Activated CD8-positive, alpha-beta memory T cell treated with anti-CD3 and anti-CD28 coated beads for 1 hour (primary cell): ENCODE measurements at regions not wholly inside any gene's neighbourhood (a gene's known extent, or its start where the extent isn't known, plus 50 kb on each side); places are given as distances from the start of the nearest gene placed in this dataset.
"Not testable (repeated sequence)": the region's sequence is repeated elsewhere in the genome, so short reads cannot be mapped to it uniquely, and the experiment has no call there.

Experiments
- DNase-seq, 2 donors: peaks; one replicate each; pipeline ENCODE4 v3.0.0-alpha.2; 2020; ENCODE audit warnings: low read depth in 1 of 2; ENCODE audit errors: extremely low read depth in 1 of 2

- DNase-seq: no peak
Measured at GRCh38 chr2:7094231-7094741, 177.1 kb downstream of the RNF144A start.

GRCh38 chr2:7096726-7097352 is 179.6 kb downstream of the RNF144A start:
- DNase-seq: no peak

DNA sequence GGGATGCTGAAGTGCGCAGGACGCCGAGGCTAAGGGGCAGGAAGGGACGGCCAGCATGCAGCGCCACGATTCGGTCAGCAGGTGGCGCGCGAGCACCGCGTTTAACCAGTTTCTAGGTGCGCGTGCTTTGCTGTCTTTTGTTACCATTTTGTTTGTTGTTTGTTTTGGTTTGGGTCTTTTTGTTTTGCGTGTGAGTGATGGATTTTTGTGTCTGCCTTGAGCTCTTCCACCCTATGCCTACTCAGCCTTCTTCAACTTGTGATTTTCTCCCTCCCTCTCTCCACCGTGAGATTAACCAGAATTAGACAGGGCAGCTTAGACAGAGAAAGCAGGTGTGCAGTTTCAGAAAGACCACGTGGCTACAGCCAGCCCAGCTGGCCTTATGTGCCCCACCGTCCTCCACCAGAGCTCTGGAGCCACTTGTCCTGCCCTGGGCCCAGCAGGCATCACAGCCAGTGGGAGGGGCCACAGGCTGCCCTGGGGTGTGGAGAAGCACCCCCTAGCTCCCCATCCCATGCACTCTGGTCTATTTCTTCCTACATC is 180.2 kb downstream of the RNF144A start:
- peak; percentile 35 to 62 for DNase-seq

- no peak for DNase-seq
Measured at GRCh38 chr2:7098816-7099215, 181.6 kb downstream of the RNF144A start.

DNA sequence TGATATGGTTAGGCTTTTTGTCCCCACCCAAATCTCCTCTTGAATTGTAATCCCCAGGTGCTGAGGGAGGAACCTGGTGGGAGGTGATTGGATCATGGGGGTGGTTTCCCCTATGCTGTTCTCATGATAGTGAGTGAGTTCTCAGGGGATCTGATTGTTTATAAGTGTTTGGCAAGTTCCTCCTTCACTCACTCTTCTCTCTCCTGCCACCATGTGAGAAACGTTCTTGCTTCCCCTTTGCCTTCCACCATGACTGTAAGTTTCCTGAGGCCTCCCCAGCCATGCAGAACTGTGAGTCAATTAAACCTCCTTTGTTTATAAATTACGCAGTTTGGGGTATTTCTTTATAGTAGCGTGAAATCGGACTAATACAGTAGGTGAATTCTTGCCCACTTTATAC is 182.5 kb downstream of the RNF144A start:
- not testable (repeated sequence) for DNase-seq

GRCh38 chr2:7102826-7103225 is 185.6 kb downstream of the RNF144A start:
- DNase-seq: no peak

DNA sequence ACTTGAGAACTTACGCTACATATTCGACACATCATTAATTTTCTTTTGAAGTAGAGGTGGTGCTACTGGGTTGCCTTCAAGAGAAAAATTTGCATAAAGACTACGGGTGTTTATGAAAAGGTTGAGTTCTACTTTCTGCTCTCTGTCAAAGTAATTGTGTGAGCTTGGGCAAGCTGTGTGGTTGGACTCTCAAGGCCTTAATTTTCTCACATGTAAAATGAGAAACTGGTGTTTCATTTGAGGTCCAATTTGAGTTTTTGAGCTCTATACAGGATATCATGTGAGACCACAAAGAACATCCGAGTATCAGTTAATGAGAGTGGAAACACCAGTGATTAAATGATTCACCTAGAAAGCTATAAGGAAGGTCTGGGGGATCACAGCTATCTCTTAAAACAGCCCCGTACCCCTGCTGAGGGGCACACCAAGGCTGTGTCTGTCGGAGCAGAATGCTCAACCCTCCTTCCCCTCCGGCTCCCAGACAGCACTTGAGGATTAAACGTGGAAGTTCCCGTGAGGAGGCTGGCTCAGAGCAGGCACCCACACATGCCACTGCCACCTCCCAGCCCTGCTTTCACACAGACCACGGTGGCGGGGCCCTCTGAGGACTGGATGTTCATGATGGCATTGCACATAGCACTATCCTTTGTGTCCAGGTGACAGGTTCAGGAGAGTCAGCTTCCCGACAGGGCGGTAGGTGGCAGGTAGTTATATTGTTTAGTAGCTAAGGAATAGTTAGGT is 191.8 kb downstream of the RNF144A start:
- no peak for DNase-seq

DNA sequence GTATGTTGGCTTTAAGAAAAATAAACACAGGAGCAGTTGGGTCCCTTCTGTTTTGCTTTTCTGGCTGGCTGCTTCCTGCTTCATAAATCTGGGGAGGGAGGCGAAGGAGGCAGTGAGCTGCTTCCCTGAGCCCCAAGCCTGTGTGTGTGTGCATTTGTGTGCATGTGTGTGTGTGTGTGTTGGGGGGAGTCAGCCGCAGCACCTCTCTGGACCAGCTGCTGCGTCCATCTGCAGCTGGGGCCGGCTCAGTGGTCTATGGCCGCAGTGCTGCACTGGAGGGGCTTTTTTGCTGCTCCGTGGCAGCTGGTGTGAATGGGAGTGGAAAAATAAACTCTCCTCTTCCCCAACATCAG is 192.3 kb downstream of the RNF144A start:
- DNase-seq: no peak

DNA sequence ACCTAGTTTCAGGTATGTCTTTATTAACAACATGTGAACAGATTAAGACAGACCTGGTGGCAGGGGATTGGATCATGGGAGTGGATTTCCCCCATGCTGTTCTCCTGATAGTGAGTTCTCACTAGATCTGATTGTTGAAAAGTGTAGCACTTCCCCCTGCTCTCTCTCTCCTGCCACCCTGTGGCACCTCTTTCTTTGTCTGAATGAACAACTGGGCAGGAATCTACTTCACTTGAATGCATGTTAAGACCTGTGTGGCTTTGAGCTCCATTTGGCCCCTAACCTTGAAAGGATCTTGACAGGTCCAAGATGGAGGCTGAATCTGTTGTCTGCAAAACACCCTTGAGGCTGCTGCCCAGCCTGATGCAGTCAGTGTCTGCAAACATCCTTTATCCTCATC is 194.4 kb downstream of the RNF144A start:
- DNase-seq: no peak

DNA sequence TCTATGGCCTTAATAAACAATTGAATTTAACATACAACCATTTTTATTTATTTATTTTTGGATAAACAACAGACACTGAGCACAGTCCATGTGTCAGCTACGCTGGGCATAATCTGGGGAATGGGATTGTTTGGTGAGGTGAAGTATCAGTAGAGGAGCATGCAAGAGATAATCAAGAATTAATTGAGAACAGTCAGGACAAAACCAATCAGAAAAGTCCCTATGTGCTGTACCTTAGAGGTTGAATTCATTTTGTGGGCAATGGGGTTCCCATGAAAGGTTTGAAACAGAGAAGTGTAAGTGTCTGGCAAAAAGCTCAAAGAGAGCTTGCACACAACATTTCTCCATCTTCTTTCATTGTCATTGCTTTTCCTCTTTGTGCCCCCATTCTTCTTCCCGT is 198.2 kb downstream of the RNF144A start:
- DNase-seq: no peak

DNA sequence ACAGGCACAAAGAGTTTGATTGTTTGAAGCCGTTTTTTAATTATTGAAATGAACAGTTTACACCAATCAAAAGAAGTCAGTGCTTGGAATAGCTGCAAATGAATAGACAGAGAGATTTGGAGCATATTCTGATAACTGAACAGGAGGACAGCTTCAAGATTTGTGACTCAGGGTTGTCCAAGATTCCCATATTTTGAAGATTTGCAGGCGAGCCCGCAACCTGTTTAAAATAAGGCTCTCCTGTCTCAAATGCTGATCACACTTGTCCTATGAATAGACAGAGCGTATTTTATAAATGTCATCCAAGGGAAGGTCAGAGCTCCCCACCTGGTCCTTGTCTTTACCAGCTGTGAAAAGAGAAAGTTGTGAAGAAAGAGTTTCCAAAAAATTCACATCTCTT is 198.7 kb downstream of the RNF144A start:
- DNase-seq: no peak

- no peak for DNase-seq
Measured at GRCh38 chr2:7116511-7116910, 199.3 kb downstream of the RNF144A start.

DNA sequence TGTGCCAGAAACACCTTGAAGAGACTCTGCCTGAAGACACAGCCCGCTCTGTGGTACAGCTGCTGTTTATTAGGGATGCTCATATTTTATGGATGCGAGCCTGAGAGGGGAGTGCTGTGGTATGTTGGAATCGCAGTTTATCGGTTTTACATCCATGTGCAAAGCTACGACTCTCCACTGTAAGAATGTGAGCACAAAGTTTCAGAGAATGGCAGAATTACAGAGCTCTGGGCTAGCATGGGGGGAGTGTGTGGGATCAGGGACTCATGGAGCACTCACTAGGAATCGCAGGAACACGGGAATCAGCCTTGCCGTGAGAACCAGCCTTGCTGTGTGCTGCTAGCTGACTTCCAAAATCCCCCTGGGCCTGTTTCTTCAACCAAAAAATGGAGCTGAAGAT is 199.9 kb downstream of the RNF144A start:
- DNase-seq: no peak

GRCh38 chr2:7118606-7119131 is 201.5 kb downstream of the RNF144A start:
- no peak for DNase-seq

- no peak for DNase-seq
Measured at GRCh38 chr2:7119132-7119835, 202.1 kb downstream of the RNF144A start.

DNA sequence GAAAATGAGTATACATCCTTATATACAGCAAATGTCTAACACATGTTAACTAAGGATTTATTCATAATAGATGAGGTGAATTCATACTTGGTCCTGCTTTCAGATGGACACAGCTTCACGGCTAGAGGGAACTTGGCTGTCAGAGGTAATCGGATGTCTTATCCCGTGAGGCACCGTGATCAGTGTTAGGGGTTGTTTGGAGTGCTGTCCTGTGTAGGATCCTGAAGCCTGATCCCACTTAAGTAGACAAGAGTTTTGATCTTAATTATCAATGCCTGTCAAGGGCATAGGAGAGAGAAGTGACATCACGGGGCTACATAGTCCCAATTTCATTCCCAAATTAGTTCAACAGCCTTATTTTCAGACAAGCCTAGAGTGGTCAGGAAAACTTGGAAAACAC is 204.6 kb downstream of the RNF144A start:
- no peak for DNase-seq

DNA sequence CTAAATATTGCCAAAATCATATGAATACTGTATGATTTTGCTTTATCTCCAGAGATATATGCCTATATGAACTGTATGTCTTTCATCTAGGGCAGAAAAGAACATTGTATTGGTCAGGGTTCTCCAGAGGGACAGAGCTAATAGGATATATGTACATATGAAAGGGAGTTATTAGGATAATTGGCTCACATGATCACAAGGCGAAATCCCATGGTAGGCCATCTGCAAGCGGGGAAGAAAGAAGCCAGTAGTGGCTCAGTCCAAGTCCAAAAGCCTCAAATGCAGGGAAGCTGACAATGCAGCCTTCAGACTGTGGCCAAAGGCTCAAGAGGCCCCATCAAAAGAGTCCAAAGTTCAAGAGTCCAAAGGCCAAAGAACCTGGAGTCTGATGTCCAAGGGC is 209.9 kb downstream of the RNF144A start:
- DNase-seq: no peak

DNA sequence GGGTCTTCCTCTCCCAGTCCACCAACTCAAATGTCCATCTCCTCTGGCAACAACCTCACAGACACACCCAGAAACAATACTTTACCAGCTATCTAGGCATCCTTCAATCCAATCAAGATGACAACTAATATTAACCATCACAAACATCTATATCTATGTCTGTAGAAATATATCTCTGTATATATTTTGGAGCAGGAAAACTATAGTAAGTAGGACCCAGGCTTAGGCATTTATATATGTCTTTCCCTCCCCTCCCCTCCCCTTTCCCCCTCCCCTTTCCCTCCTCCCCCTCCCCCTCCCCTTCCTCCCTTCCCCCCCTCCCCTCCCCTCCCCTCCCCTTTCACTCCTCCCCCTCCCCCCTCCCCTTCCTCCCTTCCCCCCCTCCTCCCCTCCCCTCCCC is 210.5 kb downstream of the RNF144A start:
- DNase-seq: no peak

- DNase-seq: no peak
Measured at GRCh38 chr2:7131261-7131660, 214.0 kb downstream of the RNF144A start.

- DNase-seq: no peak
Measured at GRCh38 chr2:7132753-7133152, 215.5 kb downstream of the RNF144A start.

GRCh38 chr2:7133521-7133920 is 216.3 kb downstream of the RNF144A start:
- no peak for DNase-seq
